Upper lobe of left lung (tissue), 6 donors: ENCODE measurements at regions not wholly inside any gene's neighbourhood (a gene's known extent, or its start where the extent isn't known, plus 50 kb on each side); places are given as distances from the start of the nearest gene placed in this dataset.

Source experiments
- ATAC-seq, 2 donors: fragments of 200-7000 bp; cut with Tn5 transposase; one replicate each; pipeline ENCODE4 v1.9.1; 2022; ENCODE audit warnings: mild to moderate bottlenecking in 2 of 2, moderate library complexity in 2 of 2; ENCODE audit not compliant: low FRiP score in 2 of 2
- DNase-seq, 2 donors: peaks; one replicate each; pipeline ENCODE4 v3.0.0-alpha.2; 2019 to 2020
- H3K27ac ChIP-seq, 4 donors: fragments of 200-600 bp; sonication (generic); one replicate each; pipeline ENCODE4 v1.5.1; 2016 to 2019
- H3K27me3 ChIP-seq, 4 donors: fragments of 200-600 bp; sonication (generic); one replicate each; pipeline ENCODE4 v1.5.1; 2017 to 2019
- H3K36me3 ChIP-seq, 4 donors: fragments of 200-600 bp; sonication (generic); one replicate each; pipeline ENCODE4 v1.5.1; 2016 to 2019
- H3K4me1 ChIP-seq, 4 donors: fragments of 200-600 bp; sonication (generic); one replicate each; pipeline ENCODE4 v1.5.1; 2018 to 2019
- H3K4me3 ChIP-seq, 4 donors: fragments of 200-600 bp; sonication (generic); one replicate each; pipeline ENCODE4 v1.5.1; 2017 to 2019; ENCODE audit warnings: mild to moderate bottlenecking in 2 of 4, moderate library complexity in 1 of 4
- H3K9me3 ChIP-seq, 4 donors: fragments of 200-600 bp; sonication (generic); one replicate each; pipeline ENCODE4 v1.5.1; 2018 to 2019
- EP300 ChIP-seq, 4 donors: sonication (generic); formaldehyde crosslinking; IDR thresholded peaks; one replicate each; pipeline ENCODE4 v1.5.1; 2017; ENCODE audit warnings: antibody characterized with exemption in 4 of 4, control low read depth in 2 of 4
- POLR2A ChIP-seq, 4 donors: fragments of 450-650 bp; IDR thresholded peaks; one replicate each; pipeline ENCODE4 v1.5.1; 2016 to 2017; ENCODE audit warnings: antibody characterized with exemption in 4 of 4, mild to moderate bottlenecking in 2 of 4
- POLR2AphosphoS5 ChIP-seq, 2 donors: sonication (generic); formaldehyde crosslinking; IDR thresholded peaks; one replicate each; pipeline ENCODE4 v1.5.1; 2017; ENCODE audit warnings: antibody characterized with exemption in 2 of 2
- WGBS, 2 donors: methylation state at CpG; one replicate each; pipeline ENCODE4 v1.1.5; 2017 to 2018; 5-methylcytosine and 5-hydroxymethylcytosine counted together
- TF ChIP-seq, protein P1 (sequence below), 6 experiments: fragments of 450-650 bp in 4 of 6; fragments of 200-600 bp in 2 of 6; sonication (generic) in 2 of 6; IDR thresholded peaks; one replicate each; pipeline ENCODE4 v1.5.1; 2016 to 2019; ENCODE audit warnings: antibody characterized with exemption in 6 of 6
- donor health status: DM: no; HTN: no; CAD: no; lungs with moderate emphysema.
- donor health status: DM: no; HTN: yes; CAD: no; lungs with severe emphysema.

DNA sequence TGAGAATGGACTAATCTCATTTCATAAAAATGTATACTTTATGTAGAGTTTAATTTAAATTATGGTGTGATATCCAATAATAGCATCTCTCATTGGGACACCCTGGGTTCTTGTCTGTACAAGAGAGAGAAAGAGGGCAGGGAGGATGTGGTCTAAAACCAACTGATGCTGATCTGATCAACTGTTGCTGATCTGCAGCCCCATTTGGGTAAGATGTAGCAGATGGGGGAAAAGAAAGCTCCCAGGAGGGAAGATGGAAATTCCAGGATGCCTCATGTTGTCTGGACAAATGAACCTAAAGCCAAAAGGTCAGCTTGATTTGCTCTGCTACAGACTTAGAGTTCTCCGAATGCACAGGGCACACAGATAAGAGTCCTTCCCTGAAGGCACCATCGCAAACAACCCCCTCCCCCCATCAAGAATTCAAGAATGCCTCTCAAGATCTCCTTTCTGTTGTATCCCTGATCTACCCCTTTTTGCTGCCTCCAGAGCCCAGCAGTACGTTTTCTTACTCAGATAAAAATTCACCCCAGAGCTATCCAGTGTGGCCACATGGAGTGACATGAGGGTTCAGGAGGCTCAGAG is 171.4 kb upstream of the INHBA start:
- WGBS, 2 donors = 51 to 60% methylated on average over 3 of the region's 3 CpGs
- H3K9me3 ChIP-seq = no peaks in the 10 kb centered on the region
- no peak overlapping the region for H3K27ac ChIP-seq

DNA sequence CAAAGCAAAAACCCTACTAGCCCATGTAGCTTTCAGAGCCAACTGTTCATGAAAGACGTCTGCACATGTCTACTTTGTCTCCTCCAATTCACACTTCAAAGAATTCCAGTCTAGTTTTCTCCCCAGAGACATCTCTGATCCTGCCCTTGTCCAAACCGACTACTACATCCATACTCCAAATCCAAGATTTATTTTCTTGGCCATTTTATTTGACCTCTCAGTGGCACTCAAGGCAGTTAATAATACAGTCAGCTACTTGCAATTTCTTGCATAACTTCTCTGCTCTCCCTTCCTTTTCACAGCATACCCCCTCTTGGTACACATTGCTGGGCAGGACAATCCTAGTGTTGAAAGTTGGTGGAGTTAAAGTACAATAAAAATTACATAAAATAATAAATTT is 170.9 kb upstream of the INHBA start:
- Histone ChIP-seq H3K9me3 (no peaks in the 10 kb centered on the region), H3K4me3 (no peak overlapping the region), H3K27me3 (no peaks in the 10 kb centered on the region), H3K27ac (no peak overlapping the region), H3K4me1 (no peaks in the 10 kb centered on the region), H3K36me3 (no peaks in the 10 kb centered on the region)
- no peak for ATAC-seq
- WGBS, 2 donors = 42 to 50% methylated on average over 2 of the region's 2 CpGs
- TF ChIP-seq, protein P1, sequence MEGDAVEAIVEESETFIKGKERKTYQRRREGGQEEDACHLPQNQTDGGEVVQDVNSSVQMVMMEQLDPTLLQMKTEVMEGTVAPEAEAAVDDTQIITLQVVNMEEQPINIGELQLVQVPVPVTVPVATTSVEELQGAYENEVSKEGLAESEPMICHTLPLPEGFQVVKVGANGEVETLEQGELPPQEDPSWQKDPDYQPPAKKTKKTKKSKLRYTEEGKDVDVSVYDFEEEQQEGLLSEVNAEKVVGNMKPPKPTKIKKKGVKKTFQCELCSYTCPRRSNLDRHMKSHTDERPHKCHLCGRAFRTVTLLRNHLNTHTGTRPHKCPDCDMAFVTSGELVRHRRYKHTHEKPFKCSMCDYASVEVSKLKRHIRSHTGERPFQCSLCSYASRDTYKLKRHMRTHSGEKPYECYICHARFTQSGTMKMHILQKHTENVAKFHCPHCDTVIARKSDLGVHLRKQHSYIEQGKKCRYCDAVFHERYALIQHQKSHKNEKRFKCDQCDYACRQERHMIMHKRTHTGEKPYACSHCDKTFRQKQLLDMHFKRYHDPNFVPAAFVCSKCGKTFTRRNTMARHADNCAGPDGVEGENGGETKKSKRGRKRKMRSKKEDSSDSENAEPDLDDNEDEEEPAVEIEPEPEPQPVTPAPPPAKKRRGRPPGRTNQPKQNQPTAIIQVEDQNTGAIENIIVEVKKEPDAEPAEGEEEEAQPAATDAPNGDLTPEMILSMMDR (IDR thresholded peaks at IDR 0.05) = no peak
- TF ChIP-seq EP300 (IDR thresholded peaks at IDR 0.05) (no peak), POLR2AphosphoS5 (IDR thresholded peaks at IDR 0.05) (no peak), POLR2A (IDR thresholded peaks at IDR 0.05) (no peak)
- no peak for DNase-seq

More for the DNA sequence above, 171.4 kb upstream of the INHBA start:
- no peak for ATAC-seq
- Histone ChIP-seq H3K4me1 (no peaks in the 10 kb centered on the region), H3K27me3 (no peaks in the 10 kb centered on the region), H3K4me3 (no peak overlapping the region), H3K36me3 (no peaks in the 10 kb centered on the region)
- TF ChIP-seq, protein P1 (IDR thresholded peaks at IDR 0.05) = no peak
- no peak for TF ChIP-seq POLR2A (IDR thresholded peaks at IDR 0.05)
- TF ChIP-seq POLR2AphosphoS5 (IDR thresholded peaks at IDR 0.05) = no peak
- TF ChIP-seq EP300 (IDR thresholded peaks at IDR 0.05) = no peak
- no peak for DNase-seq

DNA sequence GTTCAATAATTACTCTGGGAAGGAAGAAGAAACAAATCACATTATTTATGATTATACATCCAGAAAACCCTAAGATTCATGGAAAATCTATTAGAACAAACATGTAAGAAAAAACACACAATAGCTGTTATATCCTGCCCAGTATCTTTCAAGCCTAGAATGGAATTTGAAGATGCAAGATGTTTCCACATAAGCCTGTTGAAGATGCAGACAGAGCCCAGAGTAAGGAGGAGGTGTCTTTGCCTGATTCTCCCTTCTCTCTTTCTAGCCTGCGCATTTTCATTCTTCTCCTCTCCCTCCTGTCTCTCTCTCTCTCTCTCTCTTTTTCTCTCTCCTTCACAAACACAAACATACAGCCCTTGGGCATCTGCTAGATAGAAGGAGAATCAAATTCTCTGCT is 170.1 kb upstream of the INHBA start:
- WGBS, 2 donors = 83 to 85% methylated on average over 1 of the region's 1 CpG
- H3K4me3 ChIP-seq = no peak overlapping the region
- no peaks in the 10 kb centered on the region for H3K9me3 ChIP-seq
- no peaks in the 10 kb centered on the region for H3K36me3 ChIP-seq
- ATAC-seq (no peak), DNase-seq (no peak)
- H3K27me3 ChIP-seq = no peaks in the 10 kb centered on the region
- H3K27ac ChIP-seq = no peak overlapping the region
- H3K4me1 ChIP-seq = no peaks in the 10 kb centered on the region
- TF ChIP-seq, protein P1 (IDR thresholded peaks at IDR 0.05) = no peak
- no peak for TF ChIP-seq POLR2AphosphoS5 (IDR thresholded peaks at IDR 0.05)
- TF ChIP-seq EP300 (IDR thresholded peaks at IDR 0.05) = no peak
- no peak for TF ChIP-seq POLR2A (IDR thresholded peaks at IDR 0.05)

DNA sequence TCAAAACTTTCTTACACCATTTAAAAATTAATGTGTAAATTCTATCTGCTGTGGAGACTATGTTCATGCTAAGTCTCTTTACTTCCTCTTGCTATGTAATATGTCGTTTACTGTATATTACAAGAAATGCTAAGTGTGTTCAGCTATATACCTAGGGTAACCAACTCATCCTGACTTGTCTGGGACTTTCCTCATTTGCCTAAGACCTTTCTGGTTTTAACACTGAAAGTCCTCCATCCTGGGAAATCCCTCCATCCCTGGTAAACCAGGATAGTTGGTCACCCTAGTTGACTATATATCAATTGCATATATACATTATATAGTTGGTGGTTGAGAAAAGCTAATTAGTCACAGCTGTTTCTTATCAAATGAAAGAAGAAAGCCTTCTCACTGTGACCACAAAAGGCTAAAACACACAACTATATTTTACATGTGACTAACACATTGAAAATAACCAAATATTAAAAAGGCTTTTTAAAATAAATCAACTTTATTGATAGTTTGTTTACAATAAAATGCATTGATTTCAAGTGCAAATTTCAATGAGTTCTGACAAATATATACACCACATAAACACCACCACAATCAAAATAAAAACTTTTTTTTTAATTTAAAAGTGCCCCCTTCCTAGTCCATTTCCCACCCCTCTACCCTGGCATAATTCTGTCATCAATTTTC is 167.7 kb upstream of the INHBA start:
- DNase-seq (no peak), ATAC-seq (peak in 1 of 2 donors; percentile 41)
- Histone ChIP-seq H3K4me1 (no peaks in the 10 kb centered on the region), H3K36me3 (no peaks in the 10 kb centered on the region), H3K9me3 (peaks cover 0 to 6% (median 0%) of the 10 kb centered on the region in 4 donors), H3K27me3 (no peaks in the 10 kb centered on the region), H3K4me3 (no peak overlapping the region), H3K27ac (peak overlapping the region in 2 of 4 donors; percentile 17 to 50)
- TF ChIP-seq POLR2A (IDR thresholded peaks at IDR 0.05) (no peak), POLR2AphosphoS5 (IDR thresholded peaks at IDR 0.05) (no peak)
- WGBS, 2 donors = 53 to 64% methylated on average over 1 of the region's 1 CpG

DNA sequence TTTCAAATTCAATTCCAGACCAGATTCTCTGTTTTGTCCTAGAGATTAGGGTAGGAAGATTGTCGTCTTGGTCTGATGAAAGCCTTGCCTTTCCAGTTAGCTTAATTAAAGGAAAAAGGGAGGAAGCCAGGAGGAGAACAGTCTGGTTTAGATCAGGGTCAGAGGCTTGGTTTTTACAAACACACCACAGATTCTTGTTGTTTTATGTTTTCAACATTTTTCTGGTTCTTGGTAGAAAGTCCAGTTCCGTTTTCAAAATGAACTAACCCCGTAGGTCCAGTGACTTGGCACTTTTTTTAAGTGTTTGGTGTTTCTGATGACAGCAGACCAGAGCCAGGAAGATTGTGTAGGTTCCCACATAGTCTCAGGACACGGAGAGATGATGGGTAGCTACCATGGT is 167.1 kb upstream of the INHBA start:
- 36 to 37% methylated on average over 4 of the region's 4 CpGs for WGBS, 2 donors
- DNase-seq = no peak
- Histone ChIP-seq H3K27ac (peak overlapping the region; percentile 10 to 50 (median 24)), H3K4me3 (no peak overlapping the region), H3K9me3 (peaks cover 0 to 6% (median 3%) of the 10 kb centered on the region in 4 donors), H3K27me3 (no peaks in the 10 kb centered on the region), H3K36me3 (no peaks in the 10 kb centered on the region), H3K4me1 (no peaks in the 10 kb centered on the region)
- peak in 1 of 2 donors; percentile 71 for ATAC-seq
- no peak for TF ChIP-seq EP300 (IDR thresholded peaks at IDR 0.05)
- TF ChIP-seq POLR2A (IDR thresholded peaks at IDR 0.05) = no peak
- TF ChIP-seq POLR2AphosphoS5 (IDR thresholded peaks at IDR 0.05) = no peak
- TF ChIP-seq, protein P1 (IDR thresholded peaks at IDR 0.05) = no peak
